H1 (cell line): ENCODE measurements at regions not wholly inside any gene's neighbourhood (a gene's known extent, or its start where the extent isn't known, plus 50 kb on each side); places are given as distances from the start of the nearest gene placed in this dataset.

ENCODE experiments used
- CBX8 ChIP-seq: fragments of 300-800, 300-1000 bp; sonication (generic); IDR thresholded peaks from 2 replicates; pipeline ENCODE4 v1.7.1; 2016; ENCODE audit warnings: low read depth, low read length, borderline replicate concordance
- GABPA ChIP-seq: IDR thresholded peaks from 2 replicates; pipeline ENCODE4 v1.6.1; 2011; ENCODE audit warnings: mild to moderate bottlenecking, low read length, moderate library complexity, borderline replicate concordance; ENCODE audit not compliant: insufficient read depth
- HDAC2 ChIP-seq, 2 experiments: fragments of 300-600 bp in 1 of 2; sonication (generic) in 1 of 2; IDR thresholded peaks; 2 replicates each; pipeline ENCODE4 v1.6.1; 2011 to 2012; ENCODE audit warnings: low read depth in 2 of 2, low read length in 2 of 2, mild to moderate bottlenecking in 2 of 2, moderate library complexity in 2 of 2, borderline replicate concordance in 1 of 2, inconsistent platforms in 1 of 2
- ZNF274 ChIP-seq: IDR thresholded peaks from 2 replicates; pipeline ENCODE4 v1.7.0; 2012; ENCODE audit warnings: low read length, borderline replicate concordance; ENCODE audit errors: extremely low read depth
- TF ChIP-seq, protein P1 (sequence below), 3 experiments: IDR thresholded peaks; 1 replicate in 2 of 3; 2 replicates in 1 of 3; pipeline versions ENCODE4 v1.5.1 to v1.6.1; 2011; ENCODE audit warnings: low read length in 3 of 3, mild to moderate bottlenecking in 3 of 3, inconsistent platforms in 2 of 3, low read depth in 1 of 3, moderate library complexity in 1 of 3; ENCODE audit not compliant: insufficient read depth in 1 of 3; ENCODE audit errors: control extremely low read depth in 1 of 3
- TF ChIP-seq, protein P2 (sequence below): IDR thresholded peaks from 2 replicates; pipeline ENCODE4 v1.6.1; 2012; ENCODE audit warnings: low read length, inconsistent platforms

DNA sequence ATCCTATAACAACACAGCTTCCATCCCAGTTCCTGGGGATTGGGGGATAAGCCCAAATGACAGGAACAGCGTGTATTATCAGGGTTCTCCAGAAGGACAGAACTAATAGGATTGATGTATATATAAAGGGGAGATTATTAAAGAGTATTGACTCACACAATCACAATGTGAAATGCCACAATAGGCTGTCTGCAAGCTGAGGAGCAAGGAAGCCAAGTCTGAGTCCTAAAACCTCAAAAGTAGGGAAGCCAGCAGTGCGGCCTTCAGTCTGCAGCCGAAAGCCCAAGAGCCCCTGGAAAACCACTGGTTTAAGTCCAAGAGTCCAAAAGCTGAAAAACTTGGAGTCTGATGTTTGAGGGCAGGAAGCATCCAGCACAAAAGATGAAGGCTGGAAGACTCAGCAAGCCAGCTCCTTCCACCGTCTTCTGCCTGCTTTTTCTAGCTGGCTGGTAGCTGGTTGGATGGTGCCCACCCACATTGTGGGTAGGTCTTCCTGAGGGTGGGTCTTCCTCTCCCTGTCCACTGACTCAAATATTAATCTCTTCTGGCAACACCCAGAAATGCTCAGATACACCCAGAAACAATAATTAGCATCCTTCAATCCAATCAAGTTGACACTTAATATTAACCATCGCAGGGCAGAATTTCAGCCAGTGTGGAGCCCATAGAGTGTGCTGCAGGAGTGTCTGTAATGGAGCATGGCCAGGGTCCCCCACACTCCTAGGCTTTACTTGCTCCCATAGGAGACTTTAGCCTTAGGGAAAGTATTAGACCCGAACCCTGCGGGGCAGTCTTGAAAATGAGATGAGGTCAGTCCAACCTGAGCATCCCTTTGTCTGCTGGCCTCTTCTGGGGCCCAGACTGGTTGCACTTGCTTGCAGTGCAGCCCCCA is 111.1 kb downstream of the SINHCAF start (continued):
- TF ChIP-seq, protein P1, sequence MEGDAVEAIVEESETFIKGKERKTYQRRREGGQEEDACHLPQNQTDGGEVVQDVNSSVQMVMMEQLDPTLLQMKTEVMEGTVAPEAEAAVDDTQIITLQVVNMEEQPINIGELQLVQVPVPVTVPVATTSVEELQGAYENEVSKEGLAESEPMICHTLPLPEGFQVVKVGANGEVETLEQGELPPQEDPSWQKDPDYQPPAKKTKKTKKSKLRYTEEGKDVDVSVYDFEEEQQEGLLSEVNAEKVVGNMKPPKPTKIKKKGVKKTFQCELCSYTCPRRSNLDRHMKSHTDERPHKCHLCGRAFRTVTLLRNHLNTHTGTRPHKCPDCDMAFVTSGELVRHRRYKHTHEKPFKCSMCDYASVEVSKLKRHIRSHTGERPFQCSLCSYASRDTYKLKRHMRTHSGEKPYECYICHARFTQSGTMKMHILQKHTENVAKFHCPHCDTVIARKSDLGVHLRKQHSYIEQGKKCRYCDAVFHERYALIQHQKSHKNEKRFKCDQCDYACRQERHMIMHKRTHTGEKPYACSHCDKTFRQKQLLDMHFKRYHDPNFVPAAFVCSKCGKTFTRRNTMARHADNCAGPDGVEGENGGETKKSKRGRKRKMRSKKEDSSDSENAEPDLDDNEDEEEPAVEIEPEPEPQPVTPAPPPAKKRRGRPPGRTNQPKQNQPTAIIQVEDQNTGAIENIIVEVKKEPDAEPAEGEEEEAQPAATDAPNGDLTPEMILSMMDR (IDR thresholded peaks at IDR 0.05; ENCODE audit: control extremely low read depth in 1 of 3, insufficient read depth in 1 of 3, low read depth in 1 of 3, low read length in 3 of 3): no peak
- TF ChIP-seq CBX8 (no peak), GABPA (no peak), HDAC2 (IDR thresholded peaks at IDR 0.05; ENCODE audit: borderline replicate concordance in 1 of 2, low read depth in 2 of 2, low read length in 2 of 2) (no peak), ZNF274 (no peak)
- TF ChIP-seq, protein P2, sequence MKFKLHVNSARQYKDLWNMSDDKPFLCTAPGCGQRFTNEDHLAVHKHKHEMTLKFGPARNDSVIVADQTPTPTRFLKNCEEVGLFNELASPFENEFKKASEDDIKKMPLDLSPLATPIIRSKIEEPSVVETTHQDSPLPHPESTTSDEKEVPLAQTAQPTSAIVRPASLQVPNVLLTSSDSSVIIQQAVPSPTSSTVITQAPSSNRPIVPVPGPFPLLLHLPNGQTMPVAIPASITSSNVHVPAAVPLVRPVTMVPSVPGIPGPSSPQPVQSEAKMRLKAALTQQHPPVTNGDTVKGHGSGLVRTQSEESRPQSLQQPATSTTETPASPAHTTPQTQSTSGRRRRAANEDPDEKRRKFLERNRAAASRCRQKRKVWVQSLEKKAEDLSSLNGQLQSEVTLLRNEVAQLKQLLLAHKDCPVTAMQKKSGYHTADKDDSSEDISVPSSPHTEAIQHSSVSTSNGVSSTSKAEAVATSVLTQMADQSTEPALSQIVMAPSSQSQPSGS: no peak
